ENCODE measurements at regions not wholly inside any gene's neighbourhood (a gene's known extent, or its start where the extent isn't known, plus 50 kb on each side); places are given as distances from the start of the nearest gene placed in this dataset.

DNA sequence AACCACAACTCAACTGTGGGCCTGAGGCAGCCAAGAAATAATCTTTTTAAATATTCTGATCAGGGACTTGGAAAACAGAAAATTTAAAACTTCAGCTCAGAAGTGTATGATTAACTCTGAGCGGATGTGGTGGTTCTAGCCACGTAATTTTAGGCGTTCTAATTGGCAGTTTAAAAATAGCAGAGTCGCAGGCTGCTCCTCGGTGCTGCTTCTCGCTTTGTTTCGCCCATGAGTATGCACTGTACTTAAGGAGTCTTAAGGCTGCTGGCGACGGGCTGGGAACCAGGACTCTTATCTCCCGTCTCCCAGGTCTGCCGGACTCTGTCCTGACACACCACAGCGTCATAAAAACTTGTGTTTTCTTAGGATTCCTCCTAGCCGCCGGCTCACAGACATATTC is 113.4 kb upstream of the PELI2 start:
- Histone ChIP-seq H4K20me1 (replicated peaks; ENCODE audit: insufficient read depth) (no peaks in the 10 kb centered on the region), H3F3A (replicated peaks; ENCODE audit: low read depth) (no peaks in the 10 kb centered on the region), H3K27ac (ENCODE audit: low read depth) (0 out of 2 replicates have a peak overlapping the region, but pooled peaks have one; percentile 28), H3K4me1 (ENCODE audit: insufficient read depth) (peaks cover 25% of the 10 kb centered on the region), H3K4me2 (peak overlapping the region; percentile 42; the same call in 1 of the 2 replicates), H3K27me3 (ENCODE audit: insufficient read depth) (no peaks in the 10 kb centered on the region), H2AFZ (peak overlapping the region; percentile 52; the same call in 1 of the 2 replicates), H3K79me2 (replicated peaks; ENCODE audit: insufficient read depth) (no peaks in the 10 kb centered on the region), H3K4me3 (no peak overlapping the region), H3K36me3 (ENCODE audit: insufficient read depth) (no peaks in the 10 kb centered on the region), H3K9me2 (ENCODE audit: insufficient read depth) (no peaks in the 10 kb centered on the region)
- DNase-seq (ENCODE audit: low spot score) (peak; percentile 40), ATAC-seq (peak; percentile 84)
- H3K27ac Mint-ChIP-seq = no peak overlapping the region
- peaks cover 22% of the 10 kb centered on the region for H3K4me1 Mint-ChIP-seq
- peaks cover 14% of the 10 kb centered on the region for H3K27me3 Mint-ChIP-seq (ENCODE audit: insufficient read depth, low read depth, poor library complexity)
- no peak overlapping the region for H3K4me3 Mint-ChIP-seq
- TF ChIP-seq, protein P1, sequence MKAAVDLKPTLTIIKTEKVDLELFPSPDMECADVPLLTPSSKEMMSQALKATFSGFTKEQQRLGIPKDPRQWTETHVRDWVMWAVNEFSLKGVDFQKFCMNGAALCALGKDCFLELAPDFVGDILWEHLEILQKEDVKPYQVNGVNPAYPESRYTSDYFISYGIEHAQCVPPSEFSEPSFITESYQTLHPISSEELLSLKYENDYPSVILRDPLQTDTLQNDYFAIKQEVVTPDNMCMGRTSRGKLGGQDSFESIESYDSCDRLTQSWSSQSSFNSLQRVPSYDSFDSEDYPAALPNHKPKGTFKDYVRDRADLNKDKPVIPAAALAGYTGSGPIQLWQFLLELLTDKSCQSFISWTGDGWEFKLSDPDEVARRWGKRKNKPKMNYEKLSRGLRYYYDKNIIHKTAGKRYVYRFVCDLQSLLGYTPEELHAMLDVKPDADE (IDR thresholded peaks at IDR 0.05) = no peak
- TF ChIP-seq JUNB (IDR thresholded peaks at IDR 0.05; ENCODE audit: unreplicated experiment) (no peak), STAT1 (IDR thresholded peaks at IDR 0.05; ENCODE audit: unreplicated experiment) (no peak), POLR2AphosphoS5 (IDR thresholded peaks at IDR 0.05; ENCODE audit: low read depth) (no peak), NANOG (IDR thresholded peaks at IDR 0.05; ENCODE audit: borderline replicate concordance) (no peak), ZNF331 (CRISPR knock-in tag; IDR thresholded peaks at IDR 0.05; ENCODE audit: low read depth) (no peak), EZH2phosphoT487 (IDR thresholded peaks at IDR 0.05; ENCODE audit: unreplicated experiment) (no peak), CREB1 (CRISPR knock-in tag; IDR thresholded peaks at IDR 0.05; ENCODE audit: low read depth) (no peak), ZNF114 (CRISPR knock-in tag; IDR thresholded peaks at IDR 0.05) (no peak)
- TF ChIP-seq, protein P2, sequence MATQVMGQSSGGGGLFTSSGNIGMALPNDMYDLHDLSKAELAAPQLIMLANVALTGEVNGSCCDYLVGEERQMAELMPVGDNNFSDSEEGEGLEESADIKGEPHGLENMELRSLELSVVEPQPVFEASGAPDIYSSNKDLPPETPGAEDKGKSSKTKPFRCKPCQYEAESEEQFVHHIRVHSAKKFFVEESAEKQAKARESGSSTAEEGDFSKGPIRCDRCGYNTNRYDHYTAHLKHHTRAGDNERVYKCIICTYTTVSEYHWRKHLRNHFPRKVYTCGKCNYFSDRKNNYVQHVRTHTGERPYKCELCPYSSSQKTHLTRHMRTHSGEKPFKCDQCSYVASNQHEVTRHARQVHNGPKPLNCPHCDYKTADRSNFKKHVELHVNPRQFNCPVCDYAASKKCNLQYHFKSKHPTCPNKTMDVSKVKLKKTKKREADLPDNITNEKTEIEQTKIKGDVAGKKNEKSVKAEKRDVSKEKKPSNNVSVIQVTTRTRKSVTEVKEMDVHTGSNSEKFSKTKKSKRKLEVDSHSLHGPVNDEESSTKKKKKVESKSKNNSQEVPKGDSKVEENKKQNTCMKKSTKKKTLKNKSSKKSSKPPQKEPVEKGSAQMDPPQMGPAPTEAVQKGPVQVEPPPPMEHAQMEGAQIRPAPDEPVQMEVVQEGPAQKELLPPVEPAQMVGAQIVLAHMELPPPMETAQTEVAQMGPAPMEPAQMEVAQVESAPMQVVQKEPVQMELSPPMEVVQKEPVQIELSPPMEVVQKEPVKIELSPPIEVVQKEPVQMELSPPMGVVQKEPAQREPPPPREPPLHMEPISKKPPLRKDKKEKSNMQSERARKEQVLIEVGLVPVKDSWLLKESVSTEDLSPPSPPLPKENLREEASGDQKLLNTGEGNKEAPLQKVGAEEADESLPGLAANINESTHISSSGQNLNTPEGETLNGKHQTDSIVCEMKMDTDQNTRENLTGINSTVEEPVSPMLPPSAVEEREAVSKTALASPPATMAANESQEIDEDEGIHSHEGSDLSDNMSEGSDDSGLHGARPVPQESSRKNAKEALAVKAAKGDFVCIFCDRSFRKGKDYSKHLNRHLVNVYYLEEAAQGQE (IDR thresholded peaks at IDR 0.05; ENCODE audit: unreplicated experiment) = no peak
- TF ChIP-seq, protein P3, sequence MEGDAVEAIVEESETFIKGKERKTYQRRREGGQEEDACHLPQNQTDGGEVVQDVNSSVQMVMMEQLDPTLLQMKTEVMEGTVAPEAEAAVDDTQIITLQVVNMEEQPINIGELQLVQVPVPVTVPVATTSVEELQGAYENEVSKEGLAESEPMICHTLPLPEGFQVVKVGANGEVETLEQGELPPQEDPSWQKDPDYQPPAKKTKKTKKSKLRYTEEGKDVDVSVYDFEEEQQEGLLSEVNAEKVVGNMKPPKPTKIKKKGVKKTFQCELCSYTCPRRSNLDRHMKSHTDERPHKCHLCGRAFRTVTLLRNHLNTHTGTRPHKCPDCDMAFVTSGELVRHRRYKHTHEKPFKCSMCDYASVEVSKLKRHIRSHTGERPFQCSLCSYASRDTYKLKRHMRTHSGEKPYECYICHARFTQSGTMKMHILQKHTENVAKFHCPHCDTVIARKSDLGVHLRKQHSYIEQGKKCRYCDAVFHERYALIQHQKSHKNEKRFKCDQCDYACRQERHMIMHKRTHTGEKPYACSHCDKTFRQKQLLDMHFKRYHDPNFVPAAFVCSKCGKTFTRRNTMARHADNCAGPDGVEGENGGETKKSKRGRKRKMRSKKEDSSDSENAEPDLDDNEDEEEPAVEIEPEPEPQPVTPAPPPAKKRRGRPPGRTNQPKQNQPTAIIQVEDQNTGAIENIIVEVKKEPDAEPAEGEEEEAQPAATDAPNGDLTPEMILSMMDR (conservative IDR thresholded peaks at IDR 0.05; ENCODE audit: low read depth in 2 of 2) = no peak
- TF ChIP-seq, protein P4, sequence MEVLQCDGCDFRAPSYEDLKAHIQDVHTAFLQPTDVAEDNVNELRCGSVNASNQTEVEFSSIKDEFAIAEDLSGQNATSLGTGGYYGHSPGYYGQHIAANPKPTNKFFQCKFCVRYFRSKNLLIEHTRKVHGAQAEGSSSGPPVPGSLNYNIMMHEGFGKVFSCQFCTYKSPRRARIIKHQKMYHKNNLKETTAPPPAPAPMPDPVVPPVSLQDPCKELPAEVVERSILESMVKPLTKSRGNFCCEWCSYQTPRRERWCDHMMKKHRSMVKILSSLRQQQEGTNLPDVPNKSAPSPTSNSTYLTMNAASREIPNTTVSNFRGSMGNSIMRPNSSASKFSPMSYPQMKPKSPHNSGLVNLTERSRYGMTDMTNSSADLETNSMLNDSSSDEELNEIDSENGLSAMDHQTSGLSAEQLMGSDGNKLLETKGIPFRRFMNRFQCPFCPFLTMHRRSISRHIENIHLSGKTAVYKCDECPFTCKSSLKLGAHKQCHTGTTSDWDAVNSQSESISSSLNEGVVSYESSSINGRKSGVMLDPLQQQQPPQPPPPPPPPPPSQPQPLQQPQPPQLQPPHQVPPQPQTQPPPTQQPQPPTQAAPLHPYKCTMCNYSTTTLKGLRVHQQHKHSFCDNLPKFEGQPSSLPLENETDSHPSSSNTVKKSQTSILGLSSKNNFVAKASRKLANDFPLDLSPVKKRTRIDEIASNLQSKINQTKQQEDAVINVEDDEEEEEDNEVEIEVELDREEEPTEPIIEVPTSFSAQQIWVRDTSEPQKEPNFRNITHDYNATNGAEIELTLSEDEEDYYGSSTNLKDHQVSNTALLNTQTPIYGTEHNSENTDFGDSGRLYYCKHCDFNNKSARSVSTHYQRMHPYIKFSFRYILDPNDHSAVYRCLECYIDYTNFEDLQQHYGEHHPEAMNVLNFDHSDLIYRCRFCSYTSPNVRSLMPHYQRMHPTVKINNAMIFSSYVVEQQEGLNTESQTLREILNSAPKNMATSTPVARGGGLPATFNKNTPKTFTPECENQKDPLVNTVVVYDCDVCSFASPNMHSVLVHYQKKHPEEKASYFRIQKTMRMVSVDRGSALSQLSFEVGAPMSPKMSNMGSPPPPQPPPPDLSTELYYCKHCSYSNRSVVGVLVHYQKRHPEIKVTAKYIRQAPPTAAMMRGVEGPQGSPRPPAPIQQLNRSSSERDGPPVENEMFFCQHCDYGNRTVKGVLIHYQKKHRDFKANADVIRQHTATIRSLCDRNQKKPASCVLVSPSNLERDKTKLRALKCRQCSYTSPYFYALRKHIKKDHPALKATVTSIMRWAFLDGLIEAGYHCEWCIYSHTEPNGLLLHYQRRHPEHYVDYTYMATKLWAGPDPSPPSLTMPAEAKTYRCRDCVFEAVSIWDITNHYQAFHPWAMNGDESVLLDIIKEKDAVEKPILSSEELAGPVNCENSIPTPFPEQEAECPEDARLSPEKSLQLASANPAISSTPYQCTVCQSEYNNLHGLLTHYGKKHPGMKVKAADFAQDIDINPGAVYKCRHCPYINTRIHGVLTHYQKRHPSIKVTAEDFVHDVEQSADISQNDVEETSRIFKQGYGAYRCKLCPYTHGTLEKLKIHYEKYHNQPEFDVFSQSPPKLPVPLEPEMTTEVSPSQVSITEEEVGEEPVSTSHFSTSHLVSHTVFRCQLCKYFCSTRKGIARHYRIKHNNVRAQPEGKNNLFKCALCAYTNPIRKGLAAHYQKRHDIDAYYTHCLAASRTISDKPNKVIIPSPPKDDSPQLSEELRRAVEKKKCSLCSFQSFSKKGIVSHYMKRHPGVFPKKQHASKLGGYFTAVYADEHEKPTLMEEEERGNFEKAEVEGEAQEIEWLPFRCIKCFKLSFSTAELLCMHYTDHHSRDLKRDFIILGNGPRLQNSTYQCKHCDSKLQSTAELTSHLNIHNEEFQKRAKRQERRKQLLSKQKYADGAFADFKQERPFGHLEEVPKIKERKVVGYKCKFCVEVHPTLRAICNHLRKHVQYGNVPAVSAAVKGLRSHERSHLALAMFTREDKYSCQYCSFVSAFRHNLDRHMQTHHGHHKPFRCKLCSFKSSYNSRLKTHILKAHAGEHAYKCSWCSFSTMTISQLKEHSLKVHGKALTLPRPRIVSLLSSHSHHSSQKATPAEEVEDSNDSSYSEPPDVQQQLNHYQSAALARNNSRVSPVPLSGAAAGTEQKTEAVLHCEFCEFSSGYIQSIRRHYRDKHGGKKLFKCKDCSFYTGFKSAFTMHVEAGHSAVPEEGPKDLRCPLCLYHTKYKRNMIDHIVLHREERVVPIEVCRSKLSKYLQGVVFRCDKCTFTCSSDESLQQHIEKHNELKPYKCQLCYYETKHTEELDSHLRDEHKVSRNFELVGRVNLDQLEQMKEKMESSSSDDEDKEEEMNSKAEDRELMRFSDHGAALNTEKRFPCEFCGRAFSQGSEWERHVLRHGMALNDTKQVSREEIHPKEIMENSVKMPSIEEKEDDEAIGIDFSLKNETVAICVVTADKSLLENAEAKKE (CRISPR knock-in tag; IDR thresholded peaks at IDR 0.05) = no peak
- peaks cover 16% of the 10 kb centered on the region; the same call in 2 of the 3 replicates for H3K36me3 Mint-ChIP-seq (ENCODE audit: low read depth)
- peaks cover 28% of the 10 kb centered on the region for H3K9me3 Mint-ChIP-seq

All from GM23338 (cell line).